GM19238 (cell line): ENCODE measurements at regions not wholly inside any gene's neighbourhood (a gene's known extent, or its start where the extent isn't known, plus 50 kb on each side); places are given as distances from the start of the nearest gene placed in this dataset.
"Not testable (repeated sequence)": the region's sequence is repeated elsewhere in the genome, so short reads cannot be mapped to it uniquely, and the experiment has no call there.

Source experiments
- DNase-seq: peaks from one replicate; pipeline ENCODE4 v3.0.0; 2011; ENCODE audit warnings: low spot score; ENCODE audit not compliant: insufficient read length

- no peak for DNase-seq
Observed at GRCh38 chrX:150234126-150234525, 129.0 kb upstream of the MAMLD1 start.

- no peak for DNase-seq
Observed at GRCh38 chrX:150236327-150236726, 126.8 kb upstream of the MAMLD1 start.

- no peak for DNase-seq
Observed at GRCh38 chrX:150238632-150239382, 124.3 kb upstream of the MAMLD1 start.

GRCh38 chrX:150239946-150240642, 123.0 kb upstream of the MAMLD1 start:
- no peak for DNase-seq

GRCh38 chrX:150240643-150240970, 122.5 kb upstream of the MAMLD1 start:
- no peak for DNase-seq

GRCh38 chrX:150253959-150254620, 109.0 kb upstream of the MAMLD1 start:
- no peak for DNase-seq

GRCh38 chrX:150254909-150255308, 108.2 kb upstream of the MAMLD1 start:
- DNase-seq = no peak

- no peak for DNase-seq
Observed at GRCh38 chrX:150255441-150256296, 107.4 kb upstream of the MAMLD1 start.

GRCh38 chrX:150256297-150256650, 106.8 kb upstream of the MAMLD1 start:
- no peak for DNase-seq

- DNase-seq = no peak
Observed at GRCh38 chrX:150257353-150258175, 105.6 kb upstream of the MAMLD1 start.

- no peak for DNase-seq
Observed at GRCh38 chrX:150258176-150258425, 105.0 kb upstream of the MAMLD1 start.

- DNase-seq = no peak
Observed at GRCh38 chrX:150258463-150259430, 104.4 kb upstream of the MAMLD1 start.

GRCh38 chrX:150262456-150262855, 100.7 kb upstream of the MAMLD1 start:
- DNase-seq = no peak

- DNase-seq = no peak
Observed at GRCh38 chrX:150268839-150269355, 94.2 kb upstream of the MAMLD1 start.

GRCh38 chrX:150269605-150270254, 93.4 kb upstream of the MAMLD1 start:
- DNase-seq = no peak

GRCh38 chrX:150270622-150271021, 92.5 kb upstream of the MAMLD1 start:
- no peak for DNase-seq

GRCh38 chrX:150273575-150274294, 89.4 kb upstream of the MAMLD1 start:
- DNase-seq = not testable (repeated sequence)

GRCh38 chrX:150282953-150283352, 80.2 kb upstream of the MAMLD1 start:
- DNase-seq = no peak

GRCh38 chrX:150291014-150291413, 72.1 kb upstream of the MAMLD1 start:
- DNase-seq = no peak
